ENCODE measurements at regions not wholly inside any gene's neighbourhood (a gene's known extent, or its start where the extent isn't known, plus 50 kb on each side); places are given as distances from the start of the nearest gene placed in this dataset.

GRCh38 chr3:80308637-80309036 lies 540.8 kb upstream of the ROBO1 start:
- no peak overlapping the region for H3K4me3 ChIP-seq (ENCODE audit: control insufficient read depth, low read depth, low read length)
- no peak for DNase-seq (ENCODE audit: low read depth)
- TF ChIP-seq CTCF (IDR thresholded peaks at IDR 0.05; ENCODE audit: control insufficient read depth, insufficient read depth, low read depth, low read length, missing control alignments): no peak

- H3K4me3 ChIP-seq (ENCODE audit: control insufficient read depth, low read depth, low read length): no peak overlapping the region
- TF ChIP-seq CTCF (IDR thresholded peaks at IDR 0.05; ENCODE audit: control insufficient read depth, insufficient read depth, low read depth, low read length, missing control alignments): no peak
- no peak for DNase-seq (ENCODE audit: low read depth)
Measured at GRCh38 chr3:80307844-80308243, 540.0 kb upstream of the ROBO1 start.

GRCh38 chr3:80297720-80298119 lies 529.9 kb upstream of the ROBO1 start:
- no peak for TF ChIP-seq CTCF (IDR thresholded peaks at IDR 0.05; ENCODE audit: control insufficient read depth, insufficient read depth, low read depth, low read length, missing control alignments)
- DNase-seq (ENCODE audit: low read depth): no peak
- no peak overlapping the region for H3K4me3 ChIP-seq (ENCODE audit: control insufficient read depth, low read depth, low read length)

GRCh38 chr3:80285388-80285787 lies 517.6 kb upstream of the ROBO1 start:
- DNase-seq (ENCODE audit: low read depth): no peak
- TF ChIP-seq CTCF (IDR thresholded peaks at IDR 0.05; ENCODE audit: control insufficient read depth, insufficient read depth, low read depth, low read length, missing control alignments): no peak
- H3K4me3 ChIP-seq (ENCODE audit: control insufficient read depth, low read depth, low read length): no peak overlapping the region

GRCh38 chr3:80283783-80284182 lies 516.0 kb upstream of the ROBO1 start:
- no peak for DNase-seq (ENCODE audit: low read depth)
- TF ChIP-seq CTCF (IDR thresholded peaks at IDR 0.05; ENCODE audit: control insufficient read depth, insufficient read depth, low read depth, low read length, missing control alignments): no peak
- H3K4me3 ChIP-seq (ENCODE audit: control insufficient read depth, low read depth, low read length): no peak overlapping the region

- no peak for DNase-seq (ENCODE audit: low read depth)
- no peak overlapping the region for H3K4me3 ChIP-seq (ENCODE audit: control insufficient read depth, low read depth, low read length)
- no peak for TF ChIP-seq CTCF (IDR thresholded peaks at IDR 0.05; ENCODE audit: control insufficient read depth, insufficient read depth, low read depth, low read length, missing control alignments)
Measured at GRCh38 chr3:80278056-80278455, 510.3 kb upstream of the ROBO1 start.

GRCh38 chr3:80275120-80275519 lies 507.3 kb upstream of the ROBO1 start:
- H3K4me3 ChIP-seq (ENCODE audit: control insufficient read depth, low read depth, low read length): no peak overlapping the region
- no peak for TF ChIP-seq CTCF (IDR thresholded peaks at IDR 0.05; ENCODE audit: control insufficient read depth, insufficient read depth, low read depth, low read length, missing control alignments)
- DNase-seq (ENCODE audit: low read depth): no peak
